WTC11 (cell line): ENCODE measurements at regions not wholly inside any gene's neighbourhood (a gene's known extent, or its start where the extent isn't known, plus 50 kb on each side); places are given as distances from the start of the nearest gene placed in this dataset.
A peak's percentile ranks its signal among the peaks of the same experiment; 100 is the strongest.

Experiments used
- ATAC-seq: fragments of 200-7000 bp; cut with Tn5 transposase; 2 replicates; pipeline ENCODE4 v1.10.0; 2021; ENCODE audit warnings: mild to moderate bottlenecking, moderate library complexity
- CTCF ChIA-PET: fragments of 300-600 bp; sonication (Branson Sonifier 250); formaldehyde crosslinking; loops from one replicate; lab custom pipeline; 2021; ENCODE audit warnings: antibody characterized with exemption; lab: Charles Lee
- POLR2A ChIA-PET: fragments of 350-600 bp; sonication (Branson Sonifier 250); formaldehyde crosslinking; loops from one replicate; lab custom pipeline; 2021; ENCODE audit warnings: antibody characterized with exemption; lab: Charles Lee
- DNase-seq: peaks from one replicate; pipeline ENCODE4 v3.0.0; 2021; ENCODE audit warnings: low spot score
- H3K27ac Mint-ChIP-seq: 2 replicates; pipeline ENCODE4 v1.8.0; 2021; ENCODE audit warnings: mixed read lengths
- H3K27me3 Mint-ChIP-seq: 2 replicates; pipeline ENCODE4 v1.8.0; 2021; ENCODE audit warnings: low read depth, mild to moderate bottlenecking, moderate library complexity, mixed read lengths
- H3K36me3 Mint-ChIP-seq: 2 replicates; pipeline ENCODE4 v1.8.0; 2021; ENCODE audit warnings: mixed read lengths
- H3K4me1 Mint-ChIP-seq: 2 replicates; pipeline ENCODE4 v1.8.0; 2022; ENCODE audit warnings: mixed read lengths
- H3K4me3 Mint-ChIP-seq: 2 replicates; pipeline ENCODE4 v1.8.0; 2021; ENCODE audit warnings: mild to moderate bottlenecking, moderate library complexity, mixed read lengths
- H3K9me3 Mint-ChIP-seq: 2 replicates; pipeline ENCODE4 v1.8.0; 2021; ENCODE audit warnings: mixed read lengths
- AR ChIP-seq: fragments of 250-450 bp; sonication (Bioruptor Pico); IDR thresholded peaks from 2 replicates; pipeline ENCODE4 v1.9.0; 2021; ENCODE audit warnings: mild to moderate bottlenecking
- FOXK1 ChIP-seq: sonication (generic); formaldehyde crosslinking; IDR thresholded peaks from 2 replicates; pipeline ENCODE4 v1.8.0; 2022; ENCODE audit warnings: mild to moderate bottlenecking, moderate library complexity, missing genetic modification reagents
- FOXP4 ChIP-seq: sonication (generic); formaldehyde crosslinking; IDR thresholded peaks from 2 replicates; pipeline ENCODE4 v1.8.0; 2022; ENCODE audit warnings: mild to moderate bottlenecking, missing genetic modification reagents
- HMGXB4 ChIP-seq: sonication (generic); formaldehyde crosslinking; IDR thresholded peaks from 2 replicates; pipeline ENCODE4 v1.8.1; 2023; ENCODE audit warnings: mild to moderate bottlenecking, moderate library complexity, missing genetic modification reagents
- IRF2 ChIP-seq: sonication (generic); formaldehyde crosslinking; IDR thresholded peaks from 2 replicates; pipeline ENCODE4 v1.8.0; 2022; ENCODE audit warnings: low read depth, missing genetic modification reagents, borderline replicate concordance
- MYBL2 ChIP-seq: sonication (generic); formaldehyde crosslinking; IDR thresholded peaks from 2 replicates; pipeline ENCODE4 v1.8.1; 2023; ENCODE audit warnings: mild to moderate bottlenecking, moderate library complexity, missing genetic modification reagents
- RELA ChIP-seq: sonication (generic); formaldehyde crosslinking; IDR thresholded peaks from 2 replicates; pipeline ENCODE4 v1.8.1; 2022; ENCODE audit warnings: missing genetic modification reagents, mild to moderate bottlenecking, borderline replicate concordance
- SMAD3 ChIP-seq: sonication (generic); formaldehyde crosslinking; IDR thresholded peaks from 2 replicates; pipeline ENCODE4 v1.8.0; 2022; ENCODE audit warnings: missing genetic modification reagents, mild to moderate bottlenecking, borderline replicate concordance
- SMAD4 ChIP-seq: sonication (generic); formaldehyde crosslinking; IDR thresholded peaks from 2 replicates; pipeline ENCODE4 v1.8.0; 2022; ENCODE audit warnings: mild to moderate bottlenecking, missing genetic modification reagents
- TEAD1 ChIP-seq: sonication (generic); formaldehyde crosslinking; IDR thresholded peaks from 2 replicates; pipeline ENCODE4 v1.8.0; 2022; ENCODE audit warnings: mild to moderate bottlenecking, missing genetic modification reagents
- TEAD4 ChIP-seq: sonication (generic); formaldehyde crosslinking; IDR thresholded peaks from 2 replicates; pipeline ENCODE4 v1.8.0; 2022; ENCODE audit warnings: mild to moderate bottlenecking, missing genetic modification reagents
- USF1 ChIP-seq: sonication (generic); formaldehyde crosslinking; IDR thresholded peaks from 2 replicates; pipeline ENCODE4 v1.8.0; 2022; ENCODE audit warnings: mild to moderate bottlenecking, missing genetic modification reagents
- ZMAT4 ChIP-seq: fragments of 250-450 bp; sonication (Bioruptor Pico); IDR thresholded peaks from 2 replicates; pipeline ENCODE4 v1.9.0; 2021; ENCODE audit warnings: mild to moderate bottlenecking

- no peak for TF ChIP-seq SMAD4 (CRISPR knock-in tag)
Observed at GRCh38 chr6:92848459-92848858, 570.9 kb downstream of the EPHA7 start (continued).

GRCh38 chr6:92847988-92848387 lies 571.4 kb downstream of the EPHA7 start:
- TF ChIP-seq FOXP4 (CRISPR knock-in tag) (peak; percentile 36; the same call in 1 of the 2 replicates), ZMAT4 (CRISPR knock-in tag) (peak; percentile 86), MYBL2 (CRISPR knock-in tag) (no peak)
- CTCF ChIA-PET = interaction anchor here (2.2 to 2.8 kb wide), 2 partner anchors 37 to 169 kb away, joined by 6 to 8 read pairs; no protein-coding TSS in a partner anchor
- DNase-seq = no peak
- peaks cover 65% of the 10 kb centered on the region for H3K4me1 Mint-ChIP-seq
- H3K36me3 Mint-ChIP-seq = no peaks in the 10 kb centered on the region
- POLR2A ChIA-PET = no interaction called here
- no peaks in the 10 kb centered on the region for H3K9me3 Mint-ChIP-seq
- peak; percentile 43 for ATAC-seq
- peaks cover 87% of the 10 kb centered on the region for H3K27me3 Mint-ChIP-seq
- no peak overlapping the region for H3K27ac Mint-ChIP-seq
- H3K4me3 Mint-ChIP-seq = peak overlapping the region; percentile 55

- no peak for DNase-seq
- no peak overlapping the region for H3K27ac Mint-ChIP-seq
- CTCF ChIA-PET = no interaction called here
- H3K4me3 Mint-ChIP-seq = no peak overlapping the region
- H3K36me3 Mint-ChIP-seq = no peaks in the 10 kb centered on the region
- H3K9me3 Mint-ChIP-seq = no peaks in the 10 kb centered on the region
- ATAC-seq = no peak
- peaks cover 55% of the 10 kb centered on the region for H3K27me3 Mint-ChIP-seq
- TF ChIP-seq IRF2 (CRISPR knock-in tag) (no peak), USF1 (CRISPR knock-in tag) (no peak), RELA (CRISPR knock-in tag) (no peak), AR (CRISPR knock-in tag) (no peak), FOXK1 (CRISPR knock-in tag) (no peak), TEAD1 (CRISPR knock-in tag) (no peak), SMAD3 (CRISPR knock-in tag) (no peak), HMGXB4 (CRISPR knock-in tag) (no peak), TEAD4 (CRISPR knock-in tag) (no peak)
- peaks cover 13% of the 10 kb centered on the region for H3K4me1 Mint-ChIP-seq
- POLR2A ChIA-PET = no interaction called here
Observed at GRCh38 chr6:92840246-92840930, 579.0 kb downstream of the EPHA7 start.
